Ureter (tissue), 1 donor: ENCODE measurements at regions not wholly inside any gene's neighbourhood (a gene's known extent, or its start where the extent isn't known, plus 50 kb on each side); places are given as distances from the start of the nearest gene placed in this dataset.

Source experiments
- DNase-seq: peaks from one replicate; pipeline ENCODE4 v3.0.0-alpha.2; 2020; ENCODE audit warnings: low spot score
- donor health status: DM: yes; HTN: yes; CAD: no.

DNA sequence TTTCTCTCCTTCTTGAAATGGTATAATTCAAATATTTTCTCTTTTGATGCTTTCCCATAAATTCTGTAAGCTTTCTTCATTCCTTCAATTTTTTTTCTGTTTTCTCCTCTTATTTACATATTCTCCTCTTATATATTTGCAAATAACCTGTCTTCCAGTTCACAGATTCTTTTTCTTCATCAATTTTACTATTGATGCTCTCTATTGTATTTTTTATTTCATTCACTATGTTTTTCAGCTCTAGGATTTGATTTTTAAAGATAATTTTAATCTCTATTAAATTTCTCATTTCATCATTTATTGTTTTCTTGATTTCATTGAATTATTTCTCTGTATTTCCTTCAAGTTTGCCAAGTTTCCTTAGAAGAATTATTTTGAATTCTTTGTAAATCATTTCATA lies 54.0 kb upstream of the PRPS1L1 start:
- no peak for DNase-seq

DNA sequence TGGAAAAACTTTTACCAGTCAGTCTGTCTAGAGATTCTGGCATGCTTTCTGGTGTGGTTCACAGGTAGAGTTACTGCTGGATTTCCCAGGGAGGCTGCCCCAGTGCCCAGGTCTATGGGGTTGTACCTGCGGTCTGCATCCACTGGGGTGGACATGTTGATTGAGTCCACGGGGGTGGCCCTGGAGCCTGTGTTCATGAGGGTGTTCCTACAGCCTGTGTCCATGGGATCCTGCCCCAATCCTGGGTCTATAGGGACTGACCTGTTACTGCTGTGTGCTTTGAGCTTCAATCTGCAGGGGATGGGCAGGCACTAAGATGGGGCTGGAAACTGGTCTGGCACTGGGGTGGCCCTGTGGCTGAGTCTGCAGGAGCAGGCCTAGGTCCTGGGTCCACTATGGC lies 54.5 kb upstream of the PRPS1L1 start:
- DNase-seq = no peak

DNA sequence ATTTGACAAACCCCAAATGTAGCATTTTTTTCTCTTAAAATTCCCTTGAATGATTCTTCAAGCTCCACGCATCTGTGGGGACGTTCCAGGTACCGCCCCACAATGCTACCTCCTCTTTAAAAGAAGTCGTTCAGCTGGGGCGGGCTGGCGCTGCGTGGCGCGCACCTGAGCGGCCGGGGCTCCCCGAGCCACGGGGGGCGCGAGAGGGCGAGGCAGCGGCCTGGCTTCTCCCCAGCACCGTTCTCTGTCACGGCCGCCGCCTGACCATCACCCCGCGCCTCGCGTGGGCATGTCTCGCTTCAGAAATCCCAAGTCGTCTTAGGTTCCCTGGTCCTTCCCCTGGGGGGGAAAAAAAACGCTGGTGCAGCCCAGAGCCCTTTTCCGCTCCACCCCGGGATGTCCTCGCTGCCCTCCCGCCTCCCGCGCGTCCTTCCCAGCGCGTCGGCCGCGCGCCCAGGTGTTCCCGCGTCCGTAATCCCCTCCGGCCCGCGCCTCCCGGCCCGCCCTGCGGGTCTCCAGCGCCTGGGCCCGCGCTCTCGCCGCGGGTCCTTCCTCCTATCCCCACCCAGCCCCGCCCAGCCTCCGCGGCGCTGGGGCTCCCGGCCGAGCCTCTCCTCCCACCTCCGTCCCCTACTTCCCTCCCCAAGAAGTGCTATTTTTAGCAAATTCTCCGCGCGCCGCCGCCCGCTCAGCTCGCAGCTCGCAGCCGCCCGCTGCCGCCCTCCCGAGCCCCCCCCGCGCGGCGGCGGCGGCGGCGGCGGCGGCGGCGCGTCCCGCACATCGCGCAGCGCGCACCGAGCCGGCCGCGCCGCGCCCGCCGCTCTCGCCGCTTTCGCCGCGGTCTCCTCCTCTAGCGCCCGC lies 58.7 kb upstream of the PRPS1L1 start:
- no peak for DNase-seq

DNA sequence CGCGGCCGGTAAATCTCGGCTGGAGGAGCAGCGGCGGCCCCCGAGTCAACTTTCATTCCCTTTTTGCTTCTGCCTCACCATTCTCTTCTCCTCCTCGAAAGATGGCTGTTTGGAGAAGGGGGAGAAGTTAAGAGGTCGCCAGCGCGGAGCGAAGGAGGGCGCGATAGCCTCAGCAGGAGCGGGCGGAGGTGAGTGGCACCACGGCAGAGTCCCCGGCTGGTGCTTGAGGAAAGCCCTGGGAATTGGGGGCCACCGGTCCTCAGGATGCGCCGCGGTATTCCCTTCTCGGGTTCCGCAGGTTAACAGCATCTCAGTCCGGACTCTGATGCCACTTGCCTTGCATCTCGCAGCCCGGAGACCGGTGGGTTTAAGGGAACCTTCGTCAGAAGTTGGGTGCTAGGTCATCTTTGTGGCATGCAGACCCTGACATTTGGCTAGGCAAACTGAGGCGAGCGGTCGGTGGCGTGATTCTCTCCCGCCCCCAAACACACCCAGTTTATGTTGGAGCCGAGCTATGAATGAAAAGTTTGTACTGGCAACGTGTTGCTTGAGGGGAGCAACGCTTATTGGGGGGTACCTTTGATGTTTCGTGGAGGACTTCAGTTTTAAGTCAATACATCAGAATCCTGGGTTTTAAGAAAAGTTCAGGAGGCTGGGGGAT lies 59.5 kb upstream of the PRPS1L1 start:
- no peak for DNase-seq

DNA sequence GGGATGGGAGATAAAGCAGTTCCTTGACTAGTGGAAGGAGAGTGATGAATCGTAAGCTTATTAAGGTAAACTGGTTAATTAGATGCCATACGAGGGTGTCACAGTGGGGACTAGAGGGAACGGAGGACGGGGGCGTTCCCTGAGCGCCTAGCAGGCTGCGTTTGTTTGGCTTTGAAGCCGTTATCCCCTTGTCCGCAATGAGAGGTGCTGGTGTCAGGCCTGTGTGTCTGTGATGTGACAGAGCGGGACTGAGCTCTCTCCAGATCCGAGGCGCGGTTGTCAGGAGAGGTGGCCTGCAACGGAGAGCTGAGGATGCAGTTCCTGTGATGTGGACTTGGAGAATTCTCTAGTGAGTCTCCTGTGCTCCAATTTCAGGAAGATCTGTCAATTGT lies 60.0 kb upstream of the PRPS1L1 start:
- no peak for DNase-seq

DNA sequence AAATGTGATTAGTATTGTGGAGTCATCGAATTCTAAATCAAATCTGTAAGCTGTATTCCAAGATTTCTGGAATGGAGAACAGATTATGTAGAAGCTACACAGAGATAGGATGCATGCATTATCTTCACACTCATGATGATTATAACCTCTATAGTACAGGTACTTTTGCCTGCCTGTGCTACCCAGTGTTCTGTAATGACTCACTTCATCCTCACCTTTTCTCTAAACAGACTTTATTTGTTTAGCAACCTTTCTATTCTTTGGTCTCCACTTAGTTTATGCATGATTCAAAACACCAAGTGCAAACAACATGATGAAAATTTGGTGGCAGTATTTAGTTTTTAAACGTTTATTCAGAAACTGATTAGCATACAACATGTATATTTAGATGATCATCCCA lies 68.4 kb upstream of the PRPS1L1 start:
- DNase-seq = no peak

DNA sequence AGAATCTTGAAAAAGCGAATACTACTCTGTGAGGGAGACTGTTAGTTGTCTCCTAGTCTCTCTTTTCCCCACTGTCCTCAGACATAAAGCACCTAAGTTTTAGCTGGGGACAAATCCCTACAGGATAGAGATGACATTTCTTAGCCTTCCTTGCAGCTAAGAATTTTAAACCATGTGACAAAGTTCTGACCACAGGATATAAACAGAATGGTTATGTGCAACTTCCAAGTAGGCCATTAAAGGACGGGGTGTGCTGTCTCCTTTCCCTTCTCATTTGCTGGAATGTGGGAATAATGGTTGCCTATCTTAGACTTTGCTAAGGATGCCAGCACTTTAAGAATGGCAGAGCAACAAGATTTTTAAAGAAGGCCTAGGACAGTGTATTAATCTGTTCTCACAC lies 74.9 kb upstream of the PRPS1L1 start:
- DNase-seq = no peak

DNA sequence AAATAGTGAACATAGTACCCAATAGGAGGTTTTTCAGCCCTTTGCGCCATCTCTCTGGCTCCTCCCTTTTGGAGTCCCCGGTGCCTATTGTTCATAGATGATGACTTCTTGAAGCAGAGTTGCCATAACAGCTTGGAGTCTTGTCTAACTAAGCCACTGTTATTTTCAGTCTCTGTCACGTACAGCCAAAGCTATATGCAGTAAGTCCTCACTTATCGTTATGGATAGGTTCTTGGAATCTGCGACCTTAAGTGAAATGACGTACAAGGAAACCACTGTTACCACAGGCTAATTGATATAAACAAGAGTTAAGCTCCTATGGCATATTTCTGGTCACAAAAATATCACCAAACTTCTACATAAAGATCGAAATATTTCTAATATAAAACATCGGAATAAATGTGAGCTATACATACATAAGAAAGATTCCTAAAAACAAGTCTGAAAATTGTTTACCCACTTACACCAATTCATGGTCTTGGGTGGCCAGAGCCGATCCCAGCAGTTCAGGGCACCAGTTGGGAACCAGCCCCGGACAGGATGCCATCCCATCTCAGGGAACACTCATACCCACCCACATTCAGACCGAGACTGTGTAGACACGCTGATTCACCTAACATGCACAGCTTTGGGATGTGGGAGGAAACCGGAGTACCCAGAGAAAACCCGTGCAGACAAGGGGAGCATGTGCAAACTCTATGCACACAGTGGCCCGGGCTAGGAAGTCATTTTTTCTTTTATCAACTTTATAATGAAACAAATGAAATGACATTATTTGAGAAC lies 76.0 kb upstream of the PRPS1L1 start:
- no peak for DNase-seq

DNA sequence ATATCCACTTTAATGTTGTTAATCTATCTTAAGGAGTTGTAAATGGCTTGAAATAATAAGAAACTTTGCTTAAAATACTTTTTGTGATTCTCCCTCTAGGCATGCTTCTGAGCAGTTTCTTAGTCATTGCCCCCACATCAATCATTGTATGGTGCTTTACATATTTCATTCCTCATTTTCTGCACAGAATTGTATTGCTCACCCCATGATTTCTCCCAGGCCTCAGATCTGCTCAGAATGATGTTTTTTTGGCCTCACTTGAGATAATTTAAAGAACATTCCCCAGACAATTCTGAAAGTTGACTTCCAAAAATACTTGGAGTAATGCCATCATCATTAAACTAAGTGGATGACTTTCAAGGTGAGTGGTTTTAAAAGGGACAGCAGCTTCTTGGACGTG lies 82.1 kb upstream of the PRPS1L1 start:
- DNase-seq = no peak

DNA sequence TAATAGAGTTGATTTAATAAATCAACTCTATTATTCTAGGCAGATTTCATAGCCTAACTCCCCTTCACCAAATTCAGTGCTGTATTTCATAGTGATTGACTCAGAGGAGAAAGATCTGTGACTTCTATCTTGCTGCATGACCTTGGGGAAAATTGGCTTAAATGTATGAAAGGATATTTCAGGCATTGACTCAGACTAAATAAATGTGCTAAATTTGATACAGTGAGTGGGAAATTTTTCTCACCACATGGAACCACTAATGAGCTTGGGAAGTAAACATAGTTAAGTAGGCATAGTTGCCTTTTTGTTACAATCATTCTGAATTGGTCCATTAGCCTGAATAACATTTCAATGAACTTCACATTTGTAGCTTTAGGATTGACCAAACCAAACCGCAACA lies 89.0 kb upstream of the PRPS1L1 start:
- no peak for DNase-seq

DNA sequence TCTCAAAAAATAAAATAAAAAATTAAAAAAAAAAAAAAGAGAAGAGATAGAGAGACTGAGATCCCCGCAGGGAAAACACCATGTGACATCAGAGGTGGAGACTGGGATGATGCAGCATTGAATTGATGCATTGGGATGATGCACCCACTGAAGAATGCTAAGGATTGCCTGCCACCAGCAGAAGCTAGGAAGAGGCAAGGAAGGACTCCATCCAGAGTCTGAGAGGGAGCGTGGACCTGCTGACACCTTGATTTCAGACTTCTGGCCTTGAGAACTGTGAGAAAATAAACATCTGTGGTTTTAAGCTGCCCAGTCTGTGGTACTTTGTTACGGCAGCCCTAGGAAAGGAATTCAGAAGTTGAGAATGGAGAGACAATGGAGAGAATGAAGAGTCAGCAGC lies 89.8 kb upstream of the PRPS1L1 start:
- no peak for DNase-seq

DNA sequence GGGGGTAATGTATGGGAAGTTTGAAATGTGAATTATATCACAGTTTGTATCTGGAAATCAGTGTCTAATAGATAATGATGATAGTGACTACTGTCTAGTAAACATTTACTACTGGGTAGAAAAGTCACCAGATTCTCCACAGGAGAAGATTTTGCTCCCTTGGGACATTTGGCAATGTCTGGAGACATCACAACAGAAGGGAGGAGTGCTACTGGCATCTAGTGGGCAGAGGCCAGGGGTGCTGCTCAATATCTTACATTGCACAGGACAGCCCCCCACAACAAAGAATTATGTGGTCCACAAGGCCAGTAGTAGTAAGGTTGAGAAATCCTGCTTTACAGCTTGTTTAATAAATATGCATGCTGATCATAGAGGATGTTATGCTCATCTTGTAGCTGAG lies 92.3 kb upstream of the PRPS1L1 start:
- DNase-seq = no peak

DNA sequence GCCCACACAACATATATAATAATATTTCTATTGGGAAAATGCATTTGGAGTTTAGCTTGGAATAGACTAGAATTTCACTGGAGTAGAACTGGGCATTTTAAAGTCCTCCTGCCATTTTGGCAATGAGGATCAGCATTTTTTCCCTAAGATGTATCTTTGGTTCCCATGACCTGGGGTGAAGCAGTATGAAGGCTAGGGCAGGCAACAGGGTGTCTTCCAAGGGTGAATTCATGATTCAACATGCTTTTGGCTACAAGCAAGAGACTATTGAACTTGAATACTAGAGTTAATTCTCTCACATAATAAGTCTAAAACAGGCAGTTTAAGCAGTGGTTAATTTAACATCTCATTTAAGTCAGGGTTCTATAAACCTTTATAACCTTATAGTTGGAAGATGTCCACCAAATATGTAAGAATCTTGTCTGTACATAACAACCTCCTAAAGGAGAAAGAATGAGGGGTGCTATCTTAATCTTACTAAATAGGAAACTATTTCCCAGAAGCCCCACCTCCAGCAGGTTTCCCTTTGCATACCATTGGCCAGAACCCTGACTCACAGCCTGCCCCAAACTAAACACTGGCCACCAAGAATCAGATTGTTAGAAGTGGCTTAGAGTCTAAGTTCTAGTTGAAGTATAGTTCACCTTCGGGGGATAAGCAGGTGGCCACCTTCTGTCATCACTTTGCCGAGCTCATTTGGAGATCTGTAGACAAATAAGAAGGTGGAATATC lies 96.0 kb upstream of the PRPS1L1 start:
- DNase-seq = no peak

DNA sequence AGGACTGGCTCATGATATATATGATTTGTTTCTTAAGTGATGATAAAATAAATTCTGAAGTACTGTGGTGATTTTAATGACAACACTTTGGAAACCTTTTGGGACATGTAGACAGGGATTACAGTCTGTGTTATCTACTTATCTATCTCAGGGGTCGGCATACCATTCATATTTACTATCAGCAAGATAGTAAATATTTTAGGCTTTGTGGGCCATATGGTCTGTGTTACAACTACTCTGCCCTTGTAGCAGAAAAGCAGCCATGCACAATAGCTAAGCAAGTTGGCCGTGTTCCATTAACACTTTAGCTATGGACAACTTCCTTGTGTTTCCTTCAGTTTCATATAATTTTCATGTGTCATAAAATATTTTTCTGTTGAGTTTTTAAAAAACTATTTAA lies 97.8 kb upstream of the PRPS1L1 start:
- no peak for DNase-seq

DNA sequence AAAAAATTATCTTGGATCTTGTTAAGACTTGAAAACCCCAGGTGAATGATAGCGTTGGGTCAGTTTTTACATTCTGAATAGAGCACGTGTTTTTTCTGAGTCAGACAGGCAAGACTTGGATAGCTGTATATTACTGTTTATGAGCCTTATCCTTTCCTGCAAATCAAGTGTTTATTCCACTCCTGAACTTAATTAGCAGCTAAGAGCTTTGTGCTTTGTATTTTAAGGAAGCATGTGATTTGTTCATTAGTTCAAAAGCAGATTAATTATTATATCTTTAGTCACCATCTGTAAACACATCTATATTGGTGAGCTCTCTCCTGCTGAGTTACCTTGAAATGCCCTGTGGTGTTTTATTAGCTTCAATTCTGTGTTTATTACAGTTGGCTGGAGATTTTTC lies 98.6 kb upstream of the PRPS1L1 start:
- no peak for DNase-seq

DNA sequence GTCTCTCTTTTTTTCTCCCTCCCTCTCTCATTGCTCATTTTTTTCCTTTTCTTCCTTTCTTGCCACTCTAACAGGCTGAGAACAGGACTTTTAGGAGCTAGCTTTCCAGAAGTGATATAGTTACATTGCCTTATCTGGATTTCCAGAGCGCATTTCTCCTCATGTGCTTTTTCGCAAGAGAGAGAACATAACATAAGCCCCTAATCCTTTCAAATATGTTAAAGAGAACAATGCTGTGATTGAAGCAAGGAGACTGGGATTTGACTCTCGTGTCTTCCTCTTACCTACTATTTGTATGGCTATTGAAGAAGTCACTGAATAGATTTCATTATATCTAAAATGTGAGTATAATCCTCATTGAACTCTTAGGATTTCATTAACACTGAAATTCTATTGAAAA lies 101.2 kb upstream of the PRPS1L1 start:
- no peak for DNase-seq

DNA sequence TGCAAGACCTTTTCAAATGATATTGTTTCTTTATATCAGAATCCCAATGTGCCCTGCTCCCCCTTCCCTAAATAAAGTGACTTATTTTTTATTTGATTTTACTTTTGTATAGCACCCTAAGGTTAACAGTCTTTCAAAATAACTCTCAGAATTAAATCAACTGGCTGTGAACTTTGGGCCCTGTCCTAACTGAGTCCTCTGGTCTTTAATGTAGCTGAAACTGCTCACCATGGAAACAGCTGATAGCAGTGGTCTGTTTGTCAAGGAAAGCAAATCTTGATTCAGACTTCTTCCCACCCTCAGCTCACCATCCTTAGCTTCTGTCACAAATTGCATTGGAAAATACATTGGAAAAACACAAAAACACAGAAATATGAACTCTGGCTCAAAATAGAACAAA lies 105.2 kb upstream of the PRPS1L1 start:
- DNase-seq = no peak

DNA sequence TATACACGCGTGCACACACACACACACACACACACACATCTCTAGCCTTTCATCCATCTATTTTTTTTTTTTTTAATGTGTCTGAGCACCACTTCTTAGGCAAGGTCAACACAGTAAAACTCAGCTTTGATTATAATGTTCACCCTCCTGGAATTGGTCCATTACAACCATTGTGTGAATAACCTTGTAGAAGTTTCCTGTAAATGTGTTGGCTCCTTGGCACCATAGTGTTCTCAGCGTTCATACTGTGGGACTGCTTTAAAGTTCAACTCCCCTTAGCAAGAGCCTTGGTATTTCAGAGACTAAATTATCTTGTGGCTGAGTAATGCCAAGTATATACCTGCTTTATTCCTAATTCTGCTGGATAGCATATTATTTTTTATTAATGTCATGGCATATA lies 106.3 kb upstream of the PRPS1L1 start:
- no peak for DNase-seq

DNA sequence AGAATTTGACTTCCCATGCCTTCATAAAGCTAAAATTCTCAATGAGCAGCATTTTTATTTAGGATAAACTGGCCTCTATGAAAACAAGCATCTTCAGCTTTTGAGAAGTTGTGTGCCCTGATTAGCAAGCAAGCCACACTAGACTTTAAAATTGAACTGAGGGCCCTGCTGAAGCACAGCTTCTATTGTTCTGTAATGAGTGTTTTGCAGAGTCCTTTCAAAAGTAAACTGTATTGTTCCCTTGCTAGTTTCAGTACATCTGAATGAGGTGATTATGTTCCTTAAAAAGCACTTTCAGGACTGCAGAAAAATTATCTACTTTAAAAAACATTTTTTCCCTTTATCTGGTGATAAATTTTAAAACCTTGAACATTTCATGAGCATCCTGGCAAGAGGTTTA lies 113.3 kb upstream of the PRPS1L1 start:
- no peak for DNase-seq

DNA sequence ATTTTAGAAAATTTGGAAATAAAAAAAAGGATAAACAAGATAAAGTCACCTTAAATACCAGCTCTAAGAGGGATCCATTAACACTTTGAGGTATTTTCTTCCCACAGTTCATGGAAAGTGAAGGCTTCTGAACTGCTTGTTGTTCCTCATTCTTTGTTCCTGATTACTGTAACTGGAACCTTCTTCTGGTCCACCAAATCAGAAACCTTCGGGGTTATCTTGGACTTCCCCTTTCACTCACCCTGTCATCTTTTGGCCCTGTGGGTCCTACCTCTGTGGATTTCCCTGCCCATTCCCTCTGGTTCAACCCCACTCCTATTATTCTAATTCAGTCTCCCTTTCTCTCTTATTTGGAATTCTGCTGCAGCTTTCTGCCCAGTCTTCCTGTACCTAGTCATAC lies 116.5 kb upstream of the PRPS1L1 start:
- no peak for DNase-seq

DNA sequence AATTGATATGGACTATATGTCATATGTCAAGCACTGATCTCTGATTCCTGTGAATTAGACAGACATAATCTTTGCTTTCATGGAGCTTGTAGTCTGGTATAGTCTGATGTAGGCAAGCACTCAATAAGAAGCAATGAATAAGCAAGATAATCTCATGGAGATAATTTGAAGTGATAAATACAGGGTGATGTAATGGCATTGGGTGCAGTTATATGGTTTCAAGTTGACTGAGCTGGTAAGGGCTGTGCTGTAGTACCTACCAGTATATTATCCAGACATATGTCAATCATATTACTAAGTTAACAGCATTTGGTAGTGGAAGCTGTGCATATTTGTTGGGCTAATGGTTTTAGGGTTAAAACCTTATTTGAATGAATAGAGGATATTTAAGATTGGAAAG lies 117.5 kb upstream of the PRPS1L1 start:
- no peak for DNase-seq

DNA sequence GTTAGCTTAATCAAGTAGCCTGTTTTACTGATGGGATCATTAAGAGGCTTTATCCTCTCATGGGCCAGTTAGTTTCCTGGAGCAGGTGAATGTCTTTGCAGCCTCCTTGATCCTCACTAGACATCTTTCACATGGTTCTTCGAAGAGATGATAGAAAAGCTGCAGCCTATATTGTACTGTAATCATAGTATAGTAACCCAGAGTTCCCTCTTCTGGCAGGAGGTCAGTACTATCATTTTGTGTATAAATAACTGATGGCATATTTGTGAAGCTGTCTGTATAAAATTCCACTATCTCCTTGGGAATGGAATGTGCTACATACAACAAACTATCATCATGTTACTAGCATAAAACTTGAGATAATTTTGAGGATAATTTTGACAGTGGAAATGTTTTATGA lies 123.8 kb upstream of the PRPS1L1 start:
- DNase-seq = no peak
